Chondrocyte (in vitro differentiated cells): ENCODE measurements at regions not wholly inside any gene's neighbourhood (a gene's known extent, or its start where the extent isn't known, plus 50 kb on each side); places are given as distances from the start of the nearest gene placed in this dataset.

Experiments
- DNase-seq: peaks from one replicate; pipeline ENCODE4 v3.0.0; 2021; ENCODE audit warnings: mixed read lengths, low spot score
- H3K27ac Mint-ChIP-seq: one replicate; pipeline ENCODE4 v1.8.0; 2021; ENCODE audit warnings: mild to moderate bottlenecking, moderate library complexity, mixed read lengths; ENCODE audit not compliant: unreplicated experiment
- H3K27me3 Mint-ChIP-seq: 2 replicates; pipeline ENCODE4 v1.8.0; 2021; ENCODE audit warnings: low read depth, mixed read lengths
- H3K36me3 Mint-ChIP-seq: 2 replicates; pipeline ENCODE4 v1.8.0; 2021; ENCODE audit warnings: low read depth, mixed read lengths
- H3K4me1 Mint-ChIP-seq: 2 replicates; pipeline ENCODE4 v1.8.0; 2021; ENCODE audit warnings: low read depth, mild to moderate bottlenecking, mixed read lengths
- H3K4me3 Mint-ChIP-seq: one replicate; pipeline ENCODE4 v1.8.0; 2021; ENCODE audit warnings: mild to moderate bottlenecking, moderate library complexity, mixed read lengths; ENCODE audit not compliant: unreplicated experiment
- H3K9me3 Mint-ChIP-seq: 2 replicates; pipeline ENCODE4 v1.8.0; 2021; ENCODE audit warnings: low read depth, mixed read lengths
- TF ChIP-seq, protein P1 (sequence below): fragments of 200-600 bp; sonication (generic); IDR thresholded peaks from 2 replicates; pipeline ENCODE4 v1.5.0; 2021; ENCODE audit warnings: antibody characterized with exemption, mild to moderate bottlenecking, moderate library complexity

DNA sequence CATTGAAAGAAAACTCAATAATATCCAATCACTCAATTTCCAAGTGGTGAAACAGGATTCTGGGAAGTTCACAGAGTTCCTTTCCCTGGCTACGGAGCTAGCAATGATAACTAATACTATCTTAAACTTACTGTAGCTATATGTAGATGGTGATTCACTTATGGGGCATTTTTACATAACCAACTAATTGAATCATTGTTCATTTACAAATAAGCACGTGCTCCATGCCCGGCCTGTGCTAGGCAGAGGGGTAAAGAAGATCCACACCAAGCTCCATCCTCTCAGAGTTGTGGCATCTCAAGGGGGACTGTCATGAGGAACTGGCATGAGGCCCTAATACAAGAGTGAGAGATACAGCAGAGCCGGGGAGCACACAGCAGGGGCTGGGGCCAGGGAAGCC is 176.3 kb downstream of the ANKRD30B start:
- no peak overlapping the region for H3K4me3 Mint-ChIP-seq
- H3K4me1 Mint-ChIP-seq: no peaks in the 10 kb centered on the region
- peaks cover 64% of the 10 kb centered on the region for H3K9me3 Mint-ChIP-seq
- TF ChIP-seq, protein P1, sequence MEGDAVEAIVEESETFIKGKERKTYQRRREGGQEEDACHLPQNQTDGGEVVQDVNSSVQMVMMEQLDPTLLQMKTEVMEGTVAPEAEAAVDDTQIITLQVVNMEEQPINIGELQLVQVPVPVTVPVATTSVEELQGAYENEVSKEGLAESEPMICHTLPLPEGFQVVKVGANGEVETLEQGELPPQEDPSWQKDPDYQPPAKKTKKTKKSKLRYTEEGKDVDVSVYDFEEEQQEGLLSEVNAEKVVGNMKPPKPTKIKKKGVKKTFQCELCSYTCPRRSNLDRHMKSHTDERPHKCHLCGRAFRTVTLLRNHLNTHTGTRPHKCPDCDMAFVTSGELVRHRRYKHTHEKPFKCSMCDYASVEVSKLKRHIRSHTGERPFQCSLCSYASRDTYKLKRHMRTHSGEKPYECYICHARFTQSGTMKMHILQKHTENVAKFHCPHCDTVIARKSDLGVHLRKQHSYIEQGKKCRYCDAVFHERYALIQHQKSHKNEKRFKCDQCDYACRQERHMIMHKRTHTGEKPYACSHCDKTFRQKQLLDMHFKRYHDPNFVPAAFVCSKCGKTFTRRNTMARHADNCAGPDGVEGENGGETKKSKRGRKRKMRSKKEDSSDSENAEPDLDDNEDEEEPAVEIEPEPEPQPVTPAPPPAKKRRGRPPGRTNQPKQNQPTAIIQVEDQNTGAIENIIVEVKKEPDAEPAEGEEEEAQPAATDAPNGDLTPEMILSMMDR: no peak
- H3K27ac Mint-ChIP-seq: no peak overlapping the region
- H3K27me3 Mint-ChIP-seq: no peaks in the 10 kb centered on the region
- no peak for DNase-seq
- H3K36me3 Mint-ChIP-seq: peaks cover 4% of the 10 kb centered on the region

DNA sequence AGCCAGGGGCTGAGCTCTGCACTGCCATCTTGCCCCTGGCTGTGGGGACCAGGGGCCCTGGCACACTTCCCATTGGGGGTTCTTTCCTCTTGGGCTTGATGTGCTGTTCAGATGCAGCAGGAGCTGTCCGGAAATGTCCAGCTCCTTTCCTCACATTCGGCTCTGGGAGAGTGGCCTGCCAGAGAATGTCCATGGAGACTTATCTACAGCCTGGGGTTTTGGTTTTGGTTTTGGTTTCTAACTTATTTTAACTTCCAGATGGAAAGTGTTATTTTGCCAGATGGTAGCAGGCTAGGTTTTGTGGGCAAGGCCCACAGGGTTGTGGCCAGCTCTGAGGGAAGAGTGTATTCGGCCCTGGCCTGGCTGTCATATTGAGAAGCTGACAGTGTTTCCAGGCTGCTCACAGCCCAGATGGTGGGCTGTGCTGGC is 177.3 kb downstream of the ANKRD30B start:
- DNase-seq: no peak
- no peak overlapping the region for H3K27ac Mint-ChIP-seq
- no peaks in the 10 kb centered on the region for H3K27me3 Mint-ChIP-seq
- TF ChIP-seq, protein P1: no peak
- H3K36me3 Mint-ChIP-seq: peaks cover 4% of the 10 kb centered on the region
- H3K9me3 Mint-ChIP-seq: peaks cover 66% of the 10 kb centered on the region
- no peaks in the 10 kb centered on the region for H3K4me1 Mint-ChIP-seq
- H3K4me3 Mint-ChIP-seq: no peak overlapping the region

DNA sequence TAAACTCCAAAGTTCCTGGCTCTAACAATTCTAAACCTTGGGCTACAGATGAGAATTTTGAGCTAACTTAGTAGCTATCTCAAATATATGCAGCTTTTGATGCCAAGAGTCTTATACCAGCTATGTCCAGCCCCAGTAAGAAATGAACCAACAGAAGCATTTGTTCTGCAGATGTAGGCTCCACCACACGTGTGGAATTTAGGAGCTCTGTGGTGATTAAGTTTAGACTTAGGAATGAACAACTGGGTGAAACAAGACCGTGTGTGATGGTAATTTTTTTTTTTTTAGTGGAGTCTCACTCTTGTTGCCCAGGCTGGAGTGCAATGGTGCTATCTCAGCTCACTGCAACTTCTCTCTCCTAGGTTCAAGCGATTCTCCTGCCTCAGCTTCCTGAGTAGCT is 179.7 kb downstream of the ANKRD30B start:
- Mint-ChIP-seq H3K4me1 (no peaks in the 10 kb centered on the region), H3K27ac (no peak overlapping the region), H3K9me3 (peaks cover 60% of the 10 kb centered on the region), H3K36me3 (peaks cover 3% of the 10 kb centered on the region), H3K27me3 (no peaks in the 10 kb centered on the region), H3K4me3 (no peak overlapping the region)
- TF ChIP-seq, protein P1: no peak
- DNase-seq: no peak

DNA sequence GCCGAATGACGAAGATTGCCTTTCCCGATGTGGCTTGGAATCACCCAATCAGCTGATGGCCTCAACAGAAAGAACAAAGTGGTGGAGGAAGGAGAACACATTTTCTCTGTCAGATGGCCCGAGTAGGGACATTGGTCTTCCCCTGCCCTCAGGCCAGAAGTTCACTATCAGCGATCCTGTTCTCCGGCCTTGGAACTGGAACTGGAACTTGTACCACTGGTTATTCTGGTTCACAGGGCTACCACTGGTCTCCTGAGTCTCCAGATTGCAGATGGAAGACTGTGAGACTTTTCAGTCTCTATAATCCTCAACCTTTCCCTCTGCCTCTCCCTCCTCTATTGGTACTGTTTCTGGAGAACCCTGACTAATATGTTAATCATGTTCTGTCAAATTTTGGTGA is 180.4 kb downstream of the ANKRD30B start:
- Mint-ChIP-seq H3K4me1 (no peaks in the 10 kb centered on the region), H3K4me3 (no peak overlapping the region), H3K27me3 (no peaks in the 10 kb centered on the region), H3K36me3 (peaks cover 3% of the 10 kb centered on the region), H3K9me3 (peaks cover 62% of the 10 kb centered on the region), H3K27ac (no peak overlapping the region)
- TF ChIP-seq, protein P1: no peak
- no peak for DNase-seq

DNA sequence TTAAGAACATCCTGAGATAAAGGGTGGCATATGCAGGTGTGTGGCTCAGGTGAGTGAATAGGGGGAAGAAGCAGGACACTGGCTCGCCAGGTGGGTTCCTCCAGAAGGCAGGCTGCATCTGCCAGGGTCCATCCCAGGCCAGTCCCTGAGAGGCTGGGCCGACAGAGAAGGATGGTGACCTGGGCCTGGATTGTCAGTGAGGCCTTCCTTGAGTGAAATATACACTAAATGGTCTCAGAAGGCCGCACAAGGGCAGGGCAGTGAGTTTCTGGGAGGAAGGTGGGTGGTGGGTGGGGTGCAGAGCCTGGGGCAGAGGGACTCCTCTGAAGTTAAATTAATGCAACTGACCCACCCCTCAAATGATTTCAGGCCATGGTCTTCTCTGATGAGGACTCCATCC is 182.1 kb downstream of the ANKRD30B start:
- H3K27me3 Mint-ChIP-seq: no peaks in the 10 kb centered on the region
- H3K4me1 Mint-ChIP-seq: no peaks in the 10 kb centered on the region
- H3K27ac Mint-ChIP-seq: no peak overlapping the region
- TF ChIP-seq, protein P1: no peak
- no peak for DNase-seq
- no peak overlapping the region for H3K4me3 Mint-ChIP-seq
- H3K9me3 Mint-ChIP-seq: peaks cover 54% of the 10 kb centered on the region
- peaks cover 1% of the 10 kb centered on the region for H3K36me3 Mint-ChIP-seq
